K562 (cell line): ENCODE measurements at regions not wholly inside any gene's neighbourhood (a gene's known extent, or its start where the extent isn't known, plus 50 kb on each side); places are given as distances from the start of the nearest gene placed in this dataset.

ENCODE experiments used
- ATAC-seq: fragments of 200-7000 bp; cut with Tn5 transposase; 3 replicates; pipeline ENCODE4 v1.9.1; 2020; ENCODE audit warnings: moderate library complexity
- BruUV-seq: library from RNA; stranded (reverse); fragments of 400-500 nt; replicated peaks from 2 replicates; lab custom pipeline; 2021; lab: Mats Ljungman, UMichigan
- CTCF ChIA-PET: fragments of 300-600 bp; formaldehyde crosslinking; extraction: SDS; loops from one replicate; lab custom pipeline; 2021; ENCODE audit warnings: low intra/inter-chr PET ratio; lab: Yijun Ruan, JAX
- POLR2A ChIA-PET: fragments of 300-600, 350-650 bp; sonication (Branson Sonifier 250); formaldehyde crosslinking; extraction: SDS; loops from one replicate; lab custom pipeline; 2021; ENCODE audit warnings: antibody characterized with exemption, inconsistent platforms; lab: Yijun Ruan, JAX
- DNase-seq, 4 experiments: peaks; one replicate each; pipeline versions ENCODE4 v3.0.0 to v3.0.0-alpha.2; 2011 to 2018; ENCODE audit warnings: low spot score in 3 of 4, mixed read lengths in 3 of 4; ENCODE audit errors: extremely low read depth in 1 of 4
- FAIRE-seq: peaks from 2 replicates; lab custom pipeline; 2011; peaks lifted over from hg19 to GRCh38; lab: Jason Lieb, UNC
- H2AFZ ChIP-seq: 2 replicates; pipeline ENCODE4 v1.6.0; 2011; ENCODE audit warnings: low read depth, low read length, control low read depth, inconsistent platforms
- H3K27ac ChIP-seq: fragments of 200-600 bp; 3 replicates; pipeline ENCODE4 v1.8.0; 2011; ENCODE audit warnings: low read depth, mild to moderate bottlenecking, control low read depth, inconsistent platforms, low read length, moderate library complexity, mixed read lengths; ENCODE audit errors: extremely low read depth
- H3K27me3 ChIP-seq, 2 experiments: fragments of 300-600 bp in 1 of 2; 2 replicates in 1 of 2; 3 replicates in 1 of 2; pipeline versions ENCODE4 v1.6.0 to v1.8.0; 2011; ENCODE audit warnings: inconsistent platforms in 2 of 2, low read length in 2 of 2, mild to moderate bottlenecking in 1 of 2, mixed read lengths in 1 of 2, moderate library complexity in 1 of 2; ENCODE audit not compliant: control insufficient read depth in 2 of 2, insufficient read depth in 2 of 2
- H3K36me3 ChIP-seq: fragments of 300-600 bp; 3 replicates; pipeline ENCODE4 v1.8.0; 2011; ENCODE audit warnings: mild to moderate bottlenecking, low read length, inconsistent platforms; ENCODE audit not compliant: control insufficient read depth, insufficient read depth
- H3K4me1 ChIP-seq, 2 experiments: fragments of 200-600 bp in 1 of 2; replicated peaks in 1 of 2; 2 replicates in 1 of 2; 3 replicates in 1 of 2; pipeline versions ENCODE4 v1.5.1 to v1.8.0; 2011; ENCODE audit warnings: inconsistent platforms in 2 of 2, low read length in 2 of 2, mild to moderate bottlenecking in 1 of 2, mixed read lengths in 1 of 2, moderate library complexity in 1 of 2; ENCODE audit not compliant: control insufficient read depth in 2 of 2, insufficient read depth in 2 of 2
- H3K4me2 ChIP-seq: 2 replicates; pipeline ENCODE4 v1.6.1; 2011; ENCODE audit warnings: low read length, control low read depth, inconsistent platforms, mixed read lengths; ENCODE audit not compliant: insufficient read depth
- H3K4me3 ChIP-seq: fragments of 200-600 bp; sonication (generic), shearing (Covaris generic); 2 replicates; pipeline ENCODE4 v1.5.1; 2016; ENCODE audit warnings: control low read depth, inconsistent platforms
- H3K79me2 ChIP-seq: fragments of 200-600 bp; 3 replicates; pipeline ENCODE4 v1.8.0; 2011; ENCODE audit warnings: low read length, inconsistent platforms; ENCODE audit not compliant: control insufficient read depth, insufficient read depth
- H3K9ac ChIP-seq, 2 experiments: 2 replicates each; pipeline versions ENCODE4 v1.6.0 to v1.6.1; 2011; ENCODE audit warnings: low read depth in 2 of 2, low read length in 2 of 2, control low read depth in 1 of 2, inconsistent platforms in 1 of 2, mild to moderate bottlenecking in 1 of 2, mixed read lengths in 1 of 2; ENCODE audit not compliant: insufficient read depth in 1 of 2
- H3K9me1 ChIP-seq: one replicate; pipeline ENCODE4 v1.6.0; 2011; ENCODE audit warnings: inconsistent platforms, mild to moderate bottlenecking, low read length, moderate library complexity; ENCODE audit not compliant: control insufficient read depth, insufficient read depth
- H3K9me3 ChIP-seq: replicated peaks from 2 replicates; pipeline ENCODE4 v1.5.1; 2011; ENCODE audit warnings: low read depth, low read length, inconsistent platforms; ENCODE audit not compliant: control insufficient read depth, insufficient read depth
- H4K20me1 ChIP-seq: replicated peaks from 2 replicates; pipeline ENCODE4 v1.6.1; 2011; ENCODE audit warnings: low read length, inconsistent platforms, mixed read lengths; ENCODE audit not compliant: control insufficient read depth, insufficient read depth
- CBX2 ChIP-seq: fragments of 200-600 bp; sonication (generic); IDR thresholded peaks from one replicate; pipeline ENCODE4 v1.6.1; 2012; ENCODE audit warnings: mild to moderate bottlenecking, low read length, inconsistent platforms; ENCODE audit not compliant: insufficient read depth, poor library complexity, severe bottlenecking
- CEBPG ChIP-seq, 3 experiments: fragments of 200-800 bp in 1 of 3; sonication (Bioruptor generic) in 1 of 3; sonication (generic) in 1 of 3; formaldehyde crosslinking in 1 of 3; IDR thresholded peaks in 2 of 3; conservative IDR thresholded peaks in 1 of 3; 2 replicates each; pipeline versions ENCODE4 v1.6.1 to v1.8.0; 2016 to 2022; ENCODE audit warnings: missing compliant biosample characterization in 2 of 3, missing genetic modification characterization in 2 of 3, mild to moderate bottlenecking in 1 of 3, missing genetic modification reagents in 1 of 3
- ELK1 ChIP-seq: sonication (generic); formaldehyde crosslinking; IDR thresholded peaks from 2 replicates; pipeline ENCODE4 v1.8.1; 2022; ENCODE audit warnings: missing genetic modification reagents
- FOSL1 ChIP-seq: fragments of 200-800 bp; sonication (Bioruptor generic); conservative IDR thresholded peaks from 2 replicates; pipeline ENCODE4 v1.6.1; 2016; ENCODE audit warnings: missing genetic modification characterization, missing compliant biosample characterization
- KDM4B ChIP-seq, 2 experiments: fragments of 450-650 bp in 1 of 2; sonication (generic) in 1 of 2; IDR thresholded peaks; 2 replicates each; pipeline ENCODE4 v1.6.1; 2016 to 2017; ENCODE audit warnings: borderline replicate concordance in 2 of 2, antibody characterized with exemption in 1 of 2, low read depth in 1 of 2, mild to moderate bottlenecking in 1 of 2
- LARP7 ChIP-seq: fragments of 450-650 bp; IDR thresholded peaks from 2 replicates; pipeline ENCODE4 v1.6.1; 2016
- MTA2 ChIP-seq: fragments of 450-650 bp; IDR thresholded peaks from 2 replicates; pipeline ENCODE4 v1.6.1; 2016; ENCODE audit warnings: low read depth
- PPARD ChIP-seq: fragments of 250-450 bp; sonication (Bioruptor Pico); IDR thresholded peaks from 2 replicates; pipeline ENCODE4 v1.8.0; 2022; ENCODE audit warnings: inconsistent platforms, mild to moderate bottlenecking, moderate library complexity
- RCOR1 ChIP-seq, 2 experiments: IDR thresholded peaks; 2 replicates each; pipeline ENCODE4 v1.6.1; 2012; ENCODE audit warnings: low read depth in 2 of 2, low read length in 2 of 2, borderline replicate concordance in 1 of 2, improper control_type of control experiment in 1 of 2
- SAP30 ChIP-seq: fragments of 200-600 bp; sonication (generic); IDR thresholded peaks from 2 replicates; pipeline ENCODE4 v1.6.1; 2012; ENCODE audit warnings: borderline replicate concordance, low read depth, mild to moderate bottlenecking, moderate library complexity, low read length, control low read depth, inconsistent platforms; ENCODE audit not compliant: insufficient read depth, poor library complexity, severe bottlenecking
- TAF7 ChIP-seq: fragments of 450-650 bp; IDR thresholded peaks from 2 replicates; pipeline ENCODE4 v1.6.1; 2016; ENCODE audit warnings: missing genetic modification characterization, missing compliant biosample characterization
- TBL1XR1 ChIP-seq, 2 experiments: IDR thresholded peaks; 2 replicates each; pipeline ENCODE4 v1.6.1; 2012; ENCODE audit warnings: improper control_type of control experiment in 2 of 2, low read length in 2 of 2, mild to moderate bottlenecking in 1 of 2
- TSC22D4 ChIP-seq: fragments of 450-650 bp; IDR thresholded peaks from 2 replicates; pipeline ENCODE4 v1.6.1; 2016; ENCODE audit warnings: missing genetic modification characterization, missing biosample characterization, control low read depth
- ZNF408 ChIP-seq: fragments of 250-450 bp; sonication (Bioruptor Pico); IDR thresholded peaks from 2 replicates; pipeline ENCODE4 v1.4.0; 2020; ENCODE audit warnings: low read depth, mild to moderate bottlenecking, moderate library complexity
- ZSCAN29 ChIP-seq: fragments of 450-650 bp; IDR thresholded peaks from 2 replicates; pipeline ENCODE4 v1.6.1; 2017
- in situ Hi-C: fragments of 300-500 bp; cut with MboI; formaldehyde crosslinking; loops from 4 replicates; pipeline ENCODE4 v1.15.0; 2018; ENCODE audit warnings: inconsistent platforms, mixed read lengths
- intact Hi-C: fragments of 100-400 bp; cut with micrococcal nuclease; formaldehyde crosslinking; loops from 2 replicates; pipeline ENCODE4 v1.14.2; 2022
- TF ChIP-seq, protein P1 (sequence below): sonication (generic); formaldehyde crosslinking; IDR thresholded peaks from 2 replicates; pipeline ENCODE4 v1.9.0; 2022; ENCODE audit warnings: mild to moderate bottlenecking, missing genetic modification reagents
- TF ChIP-seq, protein P2 (sequence below): fragments of 450-650 bp; formaldehyde crosslinking; IDR thresholded peaks from 2 replicates; pipeline ENCODE4 v1.4.0; 2020; ENCODE audit warnings: mild to moderate bottlenecking
- TF ChIP-seq, protein P3 (sequence below): fragments of 450-650 bp; formaldehyde crosslinking; IDR thresholded peaks from 2 replicates; pipeline ENCODE4 v1.4.0; 2022; ENCODE audit warnings: missing genetic modification characterization
- TF ChIP-seq, protein P4 (sequence below): fragments of 250-450 bp; sonication (Bioruptor Pico); IDR thresholded peaks from 2 replicates; pipeline ENCODE4 v1.8.0; 2021; ENCODE audit warnings: borderline replicate concordance, mild to moderate bottlenecking, moderate library complexity; ENCODE audit not compliant: poor library complexity, severe bottlenecking

DNA sequence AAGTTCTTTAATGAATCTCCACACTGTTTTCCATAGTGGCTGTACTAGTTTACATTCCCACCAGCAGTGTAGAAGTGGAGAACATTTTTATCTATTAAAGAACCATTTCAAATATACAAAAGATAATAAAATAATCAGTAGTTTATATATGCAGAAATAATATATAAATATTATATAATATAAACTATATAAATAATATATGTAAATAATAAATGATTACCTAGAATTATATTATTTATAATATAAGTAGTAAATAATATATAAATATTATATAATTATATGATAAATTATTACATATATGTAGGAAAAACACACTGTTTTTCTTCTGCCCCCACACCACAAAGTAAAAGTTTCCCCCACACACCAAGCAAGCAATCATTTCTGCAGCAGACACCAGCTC is 83.5 kb upstream of the NEUROD6 start:
- ChIA-PET CTCF (no interaction called here), POLR2A (no interaction called here)
- Histone ChIP-seq H3K4me1 (no peaks in the 10 kb centered on the region), H3K9me3 (no peaks in the 10 kb centered on the region), H3K4me2 (no peak overlapping the region), H3K9ac (no peak overlapping the region), H3K79me2 (no peaks in the 10 kb centered on the region), H4K20me1 (no peaks in the 10 kb centered on the region), H3K4me3 (no peak overlapping the region), H3K9me1 (no peaks in the 10 kb centered on the region), H3K27ac (no peak overlapping the region), H2AFZ (no peak overlapping the region), H3K36me3 (no peaks in the 10 kb centered on the region), H3K27me3 (peaks cover 0 to 5% of the 10 kb centered on the region in 2 experiments; a peak in 1 of 5 replicates)
- intact Hi-C loops (no loop called here), in situ Hi-C loops (no loop called here)
- no peak for DNase-seq
- no TSS peak for BruUV-seq
- TF ChIP-seq FOSL1 (no peak), KDM4B (IDR thresholded peaks at IDR 0.05; ENCODE audit: borderline replicate concordance in 2 of 2, low read depth in 1 of 2) (no peak), PPARD (CRISPR knock-in tag) (no peak), RCOR1 (IDR thresholded peaks at IDR 0.05; ENCODE audit: borderline replicate concordance in 1 of 2, low read depth in 2 of 2, low read length in 2 of 2) (no peak), TSC22D4 (tag) (no peak), CEBPG (CRISPR knock-in tag; IDR thresholded peaks at IDR 0.05) (no peak), CEBPG (tag; conservative IDR thresholded peaks at IDR 0.05 in 1 of 2, IDR thresholded peaks at IDR 0.05 in 1 of 2) (no peak), ZNF408 (CRISPR knock-in tag) (no peak), SAP30 (no peak), TAF7 (tag) (no peak), ZSCAN29 (no peak), MTA2 (no peak), LARP7 (no peak), TBL1XR1 (IDR thresholded peaks at IDR 0.05; ENCODE audit: low read length in 2 of 2) (no peak), CBX2 (no peak), ELK1 (no peak)
- TF ChIP-seq, protein P1, sequence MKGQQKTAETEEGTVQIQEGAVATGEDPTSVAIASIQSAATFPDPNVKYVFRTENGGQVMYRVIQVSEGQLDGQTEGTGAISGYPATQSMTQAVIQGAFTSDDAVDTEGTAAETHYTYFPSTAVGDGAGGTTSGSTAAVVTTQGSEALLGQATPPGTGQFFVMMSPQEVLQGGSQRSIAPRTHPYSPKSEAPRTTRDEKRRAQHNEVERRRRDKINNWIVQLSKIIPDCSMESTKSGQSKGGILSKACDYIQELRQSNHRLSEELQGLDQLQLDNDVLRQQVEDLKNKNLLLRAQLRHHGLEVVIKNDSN (CRISPR knock-in tag), result no peak
- TF ChIP-seq, protein P2, sequence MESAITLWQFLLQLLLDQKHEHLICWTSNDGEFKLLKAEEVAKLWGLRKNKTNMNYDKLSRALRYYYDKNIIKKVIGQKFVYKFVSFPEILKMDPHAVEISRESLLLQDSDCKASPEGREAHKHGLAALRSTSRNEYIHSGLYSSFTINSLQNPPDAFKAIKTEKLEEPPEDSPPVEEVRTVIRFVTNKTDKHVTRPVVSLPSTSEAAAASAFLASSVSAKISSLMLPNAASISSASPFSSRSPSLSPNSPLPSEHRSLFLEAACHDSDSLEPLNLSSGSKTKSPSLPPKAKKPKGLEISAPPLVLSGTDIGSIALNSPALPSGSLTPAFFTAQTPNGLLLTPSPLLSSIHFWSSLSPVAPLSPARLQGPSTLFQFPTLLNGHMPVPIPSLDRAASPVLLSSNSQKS (CRISPR knock-in tag), result no peak
- TF ChIP-seq, protein P3, sequence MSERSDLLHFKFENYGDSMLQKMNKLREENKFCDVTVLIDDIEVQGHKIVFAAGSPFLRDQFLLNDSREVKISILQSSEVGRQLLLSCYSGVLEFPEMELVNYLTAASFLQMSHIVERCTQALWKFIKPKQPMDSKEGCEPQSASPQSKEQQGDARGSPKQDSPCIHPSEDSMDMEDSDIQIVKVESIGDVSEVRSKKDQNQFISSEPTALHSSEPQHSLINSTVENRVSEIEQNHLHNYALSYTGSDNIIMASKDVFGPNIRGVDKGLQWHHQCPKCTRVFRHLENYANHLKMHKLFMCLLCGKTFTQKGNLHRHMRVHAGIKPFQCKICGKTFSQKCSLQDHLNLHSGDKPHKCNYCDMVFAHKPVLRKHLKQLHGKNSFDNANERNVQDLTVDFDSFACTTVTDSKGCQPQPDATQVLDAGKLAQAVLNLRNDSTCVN, result no peak
- TF ChIP-seq, protein P4, sequence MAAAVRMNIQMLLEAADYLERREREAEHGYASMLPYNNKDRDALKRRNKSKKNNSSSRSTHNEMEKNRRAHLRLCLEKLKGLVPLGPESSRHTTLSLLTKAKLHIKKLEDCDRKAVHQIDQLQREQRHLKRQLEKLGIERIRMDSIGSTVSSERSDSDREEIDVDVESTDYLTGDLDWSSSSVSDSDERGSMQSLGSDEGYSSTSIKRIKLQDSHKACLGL (CRISPR knock-in tag), result no peak
- no peak for FAIRE-seq
- no peak for ATAC-seq
